HepG2 (cell line): ENCODE measurements at regions not wholly inside any gene's neighbourhood (a gene's known extent, or its start where the extent isn't known, plus 50 kb on each side); places are given as distances from the start of the nearest gene placed in this dataset.

ENCODE experiments used
- BRCA1 ChIP-seq: sonication (generic); formaldehyde crosslinking; IDR thresholded peaks from 2 replicates; pipeline ENCODE4 v1.4.0; 2020; ENCODE audit warnings: missing genetic modification reagents
- CTCF ChIP-seq: sonication (generic); formaldehyde crosslinking; IDR thresholded peaks from 2 replicates; pipeline ENCODE4 v1.5.0; 2020; ENCODE audit warnings: mild to moderate bottlenecking, missing genetic modification reagents, moderate library complexity
- EHMT2 ChIP-seq: fragments of 200-600 bp; sonication (generic); IDR thresholded peaks from 2 replicates; pipeline ENCODE4 v1.7.0; 2017; ENCODE audit warnings: antibody characterized with exemption, low read depth, low read length, borderline replicate concordance
- GATAD2A ChIP-seq: IDR thresholded peaks from 2 replicates; pipeline ENCODE4 v1.6.1; 2016
- KDM2A ChIP-seq: sonication (generic); formaldehyde crosslinking; IDR thresholded peaks from 2 replicates; pipeline ENCODE4 v1.4.0; 2020; ENCODE audit warnings: low read depth, missing genetic modification reagents, borderline replicate concordance
- KMT2A ChIP-seq: sonication (generic); formaldehyde crosslinking; IDR thresholded peaks from 2 replicates; pipeline ENCODE4 v1.4.0; 2020; ENCODE audit warnings: missing genetic modification reagents
- PATZ1 ChIP-seq: sonication (generic); formaldehyde crosslinking; IDR thresholded peaks from 2 replicates; pipeline ENCODE4 v1.4.0; 2020; ENCODE audit warnings: missing genetic modification reagents
- RAD51 ChIP-seq: fragments of 450-650 bp; IDR thresholded peaks from 2 replicates; pipeline ENCODE4 v1.6.1; 2016; ENCODE audit warnings: borderline replicate concordance
- SP5 ChIP-seq: IDR thresholded peaks from 2 replicates; pipeline ENCODE4 v1.6.1; 2016; ENCODE audit warnings: low read depth, borderline replicate concordance
- TARDBP ChIP-seq: sonication (generic); formaldehyde crosslinking; IDR thresholded peaks from 2 replicates; pipeline ENCODE4 v1.8.0; 2022; ENCODE audit warnings: mild to moderate bottlenecking, missing genetic modification reagents
- ZFX ChIP-seq: sonication (generic); formaldehyde crosslinking; IDR thresholded peaks from 2 replicates; pipeline ENCODE4 v1.4.0; 2020; ENCODE audit warnings: mild to moderate bottlenecking, low read depth, missing genetic modification reagents, moderate library complexity
- ZFYVE20 ChIP-seq: sonication (generic); formaldehyde crosslinking; IDR thresholded peaks from 2 replicates; pipeline ENCODE4 v1.8.0; 2023; ENCODE audit warnings: low read depth, mild to moderate bottlenecking, moderate library complexity, missing genetic modification reagents, borderline replicate concordance
- ZNF709 ChIP-seq: sonication (generic); formaldehyde crosslinking; IDR thresholded peaks from 2 replicates; pipeline ENCODE4 v1.5.0; 2020; ENCODE audit warnings: mild to moderate bottlenecking, missing genetic modification reagents
- TF ChIP-seq, protein P1 (sequence below): sonication (generic); formaldehyde crosslinking; IDR thresholded peaks from 2 replicates; pipeline ENCODE4 v1.8.1; 2023; ENCODE audit warnings: mild to moderate bottlenecking, inconsistent platforms, moderate library complexity, missing genetic modification reagents, borderline replicate concordance
- TF ChIP-seq, protein P2 (sequence below): sonication (generic); formaldehyde crosslinking; IDR thresholded peaks from 2 replicates; pipeline ENCODE4 v1.4.0; 2020; ENCODE audit warnings: missing genetic modification reagents
- TF ChIP-seq, protein P3 (sequence below): sonication (generic); formaldehyde crosslinking; IDR thresholded peaks from 2 replicates; pipeline ENCODE4 v1.4.0; 2020; ENCODE audit warnings: mild to moderate bottlenecking, missing genetic modification reagents, borderline replicate concordance

GRCh38 chr10:86585037-86585929 lies 63.7 kb upstream of the WAPL start (continued):
- TF ChIP-seq PATZ1 (CRISPR knock-in tag) (peak; percentile 98), KMT2A (CRISPR knock-in tag) (0 out of 2 replicates have a peak, but pooled peaks have one; percentile 30), GATAD2A (CRISPR knock-in tag) (peak; percentile 30; the same call in 1 of the 2 replicates), ZFYVE20 (CRISPR knock-in tag) (no peak), BRCA1 (peak; percentile 57; the same call in 1 of the 2 replicates), EHMT2 (no peak), SP5 (CRISPR knock-in tag) (0 out of 2 replicates have a peak, but pooled peaks have one; percentile 17), CTCF (CRISPR knock-in tag) (peak; percentile 97), RAD51 (no peak), ZNF709 (no peak), TARDBP (CRISPR knock-in tag) (0 out of 2 replicates have a peak, but pooled peaks have one; percentile 16), ZFX (CRISPR knock-in tag) (peak; percentile 50), KDM2A (no peak; the same call in 1 of the 2 replicates)
- TF ChIP-seq, protein P1, sequence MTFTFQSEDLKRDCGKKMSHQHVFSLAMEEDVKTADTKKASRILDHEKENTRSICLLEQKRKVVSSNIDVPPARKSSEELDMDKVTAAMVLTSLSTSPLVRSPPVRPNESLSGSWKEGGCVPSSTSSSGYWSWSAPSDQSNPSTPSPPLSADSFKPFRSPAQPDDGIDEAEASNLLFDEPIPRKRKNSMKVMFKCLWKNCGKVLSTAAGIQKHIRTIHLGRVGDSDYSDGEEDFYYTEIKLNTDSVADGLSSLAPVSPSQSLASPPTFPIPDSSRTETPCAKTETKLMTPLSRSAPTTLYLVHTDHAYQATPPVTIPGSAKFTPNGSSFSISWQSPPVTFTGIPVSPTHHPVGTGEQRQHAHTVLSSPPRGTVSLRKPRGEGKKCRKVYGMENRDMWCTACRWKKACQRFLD (CRISPR knock-in tag) = no peak
- TF ChIP-seq, protein P2, sequence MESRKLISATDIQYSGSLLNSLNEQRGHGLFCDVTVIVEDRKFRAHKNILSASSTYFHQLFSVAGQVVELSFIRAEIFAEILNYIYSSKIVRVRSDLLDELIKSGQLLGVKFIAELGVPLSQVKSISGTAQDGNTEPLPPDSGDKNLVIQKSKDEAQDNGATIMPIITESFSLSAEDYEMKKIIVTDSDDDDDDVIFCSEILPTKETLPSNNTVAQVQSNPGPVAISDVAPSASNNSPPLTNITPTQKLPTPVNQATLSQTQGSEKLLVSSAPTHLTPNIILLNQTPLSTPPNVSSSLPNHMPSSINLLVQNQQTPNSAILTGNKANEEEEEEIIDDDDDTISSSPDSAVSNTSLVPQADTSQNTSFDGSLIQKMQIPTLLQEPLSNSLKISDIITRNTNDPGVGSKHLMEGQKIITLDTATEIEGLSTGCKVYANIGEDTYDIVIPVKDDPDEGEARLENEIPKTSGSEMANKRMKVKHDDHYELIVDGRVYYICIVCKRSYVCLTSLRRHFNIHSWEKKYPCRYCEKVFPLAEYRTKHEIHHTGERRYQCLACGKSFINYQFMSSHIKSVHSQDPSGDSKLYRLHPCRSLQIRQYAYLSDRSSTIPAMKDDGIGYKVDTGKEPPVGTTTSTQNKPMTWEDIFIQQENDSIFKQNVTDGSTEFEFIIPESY (CRISPR knock-in tag) = 0 out of 2 replicates have a peak, but pooled peaks have one; percentile 28
- TF ChIP-seq, protein P3, sequence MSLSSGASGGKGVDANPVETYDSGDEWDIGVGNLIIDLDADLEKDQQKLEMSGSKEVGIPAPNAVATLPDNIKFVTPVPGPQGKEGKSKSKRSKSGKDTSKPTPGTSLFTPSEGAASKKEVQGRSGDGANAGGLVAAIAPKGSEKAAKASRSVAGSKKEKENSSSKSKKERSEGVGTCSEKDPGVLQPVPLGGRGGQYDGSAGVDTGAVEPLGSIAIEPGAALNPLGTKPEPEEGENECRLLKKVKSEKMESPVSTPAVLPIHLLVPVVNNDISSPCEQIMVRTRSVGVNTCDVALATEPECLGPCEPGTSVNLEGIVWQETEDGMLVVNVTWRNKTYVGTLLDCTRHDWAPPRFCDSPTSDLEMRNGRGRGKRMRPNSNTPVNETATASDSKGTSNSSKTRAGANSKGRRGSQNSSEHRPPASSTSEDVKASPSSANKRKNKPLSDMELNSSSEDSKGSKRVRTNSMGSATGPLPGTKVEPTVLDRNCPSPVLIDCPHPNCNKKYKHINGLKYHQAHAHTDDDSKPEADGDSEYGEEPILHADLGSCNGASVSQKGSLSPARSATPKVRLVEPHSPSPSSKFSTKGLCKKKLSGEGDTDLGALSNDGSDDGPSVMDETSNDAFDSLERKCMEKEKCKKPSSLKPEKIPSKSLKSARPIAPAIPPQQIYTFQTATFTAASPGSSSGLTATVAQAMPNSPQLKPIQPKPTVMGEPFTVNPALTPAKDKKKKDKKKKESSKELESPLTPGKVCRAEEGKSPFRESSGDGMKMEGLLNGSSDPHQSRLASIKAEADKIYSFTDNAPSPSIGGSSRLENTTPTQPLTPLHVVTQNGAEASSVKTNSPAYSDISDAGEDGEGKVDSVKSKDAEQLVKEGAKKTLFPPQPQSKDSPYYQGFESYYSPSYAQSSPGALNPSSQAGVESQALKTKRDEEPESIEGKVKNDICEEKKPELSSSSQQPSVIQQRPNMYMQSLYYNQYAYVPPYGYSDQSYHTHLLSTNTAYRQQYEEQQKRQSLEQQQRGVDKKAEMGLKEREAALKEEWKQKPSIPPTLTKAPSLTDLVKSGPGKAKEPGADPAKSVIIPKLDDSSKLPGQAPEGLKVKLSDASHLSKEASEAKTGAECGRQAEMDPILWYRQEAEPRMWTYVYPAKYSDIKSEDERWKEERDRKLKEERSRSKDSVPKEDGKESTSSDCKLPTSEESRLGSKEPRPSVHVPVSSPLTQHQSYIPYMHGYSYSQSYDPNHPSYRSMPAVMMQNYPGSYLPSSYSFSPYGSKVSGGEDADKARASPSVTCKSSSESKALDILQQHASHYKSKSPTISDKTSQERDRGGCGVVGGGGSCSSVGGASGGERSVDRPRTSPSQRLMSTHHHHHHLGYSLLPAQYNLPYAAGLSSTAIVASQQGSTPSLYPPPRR (CRISPR knock-in tag) = no peak
